Panc1 (cell line): ENCODE measurements at regions not wholly inside any gene's neighbourhood (a gene's known extent, or its start where the extent isn't known, plus 50 kb on each side); places are given as distances from the start of the nearest gene placed in this dataset.
"Not testable (repeated sequence)": the region's sequence is repeated elsewhere in the genome, so short reads cannot be mapped to it uniquely, and the experiment has no call there.

Source experiments
- POLR2AphosphoS5 ChIP-seq: IDR thresholded peaks from 2 replicates; pipeline ENCODE4 v1.6.1; 2012; ENCODE audit warnings: mild to moderate bottlenecking, low read depth, low read length, moderate library complexity
- REST ChIP-seq, 2 experiments: IDR thresholded peaks; 2 replicates each; pipeline ENCODE4 v1.6.1; 2011 to 2012; ENCODE audit warnings: low read depth in 2 of 2, control low read depth in 1 of 2, low read length in 1 of 2, mild to moderate bottlenecking in 1 of 2, moderate library complexity in 1 of 2; ENCODE audit not compliant: insufficient read depth in 1 of 2
- SIN3A ChIP-seq: IDR thresholded peaks from 2 replicates; pipeline ENCODE4 v1.6.1; 2012; ENCODE audit warnings: low read depth, mild to moderate bottlenecking, low read length, moderate library complexity, borderline replicate concordance; ENCODE audit not compliant: insufficient read depth
- TF ChIP-seq, protein P1 (sequence below): fragments of 450-650 bp; IDR thresholded peaks from 2 replicates; pipeline ENCODE4 v1.5.1; 2017; ENCODE audit warnings: mild to moderate bottlenecking

GRCh38 chr20:30728271-30728885 is 529.1 kb upstream of the DEFB115 start:
- TF ChIP-seq SIN3A; POLR2AphosphoS5; REST (IDR thresholded peaks at IDR 0.05; ENCODE audit: insufficient read depth in 1 of 2, low read depth in 2 of 2, low read length in 1 of 2): not testable (repeated sequence)
- TF ChIP-seq, protein P1, sequence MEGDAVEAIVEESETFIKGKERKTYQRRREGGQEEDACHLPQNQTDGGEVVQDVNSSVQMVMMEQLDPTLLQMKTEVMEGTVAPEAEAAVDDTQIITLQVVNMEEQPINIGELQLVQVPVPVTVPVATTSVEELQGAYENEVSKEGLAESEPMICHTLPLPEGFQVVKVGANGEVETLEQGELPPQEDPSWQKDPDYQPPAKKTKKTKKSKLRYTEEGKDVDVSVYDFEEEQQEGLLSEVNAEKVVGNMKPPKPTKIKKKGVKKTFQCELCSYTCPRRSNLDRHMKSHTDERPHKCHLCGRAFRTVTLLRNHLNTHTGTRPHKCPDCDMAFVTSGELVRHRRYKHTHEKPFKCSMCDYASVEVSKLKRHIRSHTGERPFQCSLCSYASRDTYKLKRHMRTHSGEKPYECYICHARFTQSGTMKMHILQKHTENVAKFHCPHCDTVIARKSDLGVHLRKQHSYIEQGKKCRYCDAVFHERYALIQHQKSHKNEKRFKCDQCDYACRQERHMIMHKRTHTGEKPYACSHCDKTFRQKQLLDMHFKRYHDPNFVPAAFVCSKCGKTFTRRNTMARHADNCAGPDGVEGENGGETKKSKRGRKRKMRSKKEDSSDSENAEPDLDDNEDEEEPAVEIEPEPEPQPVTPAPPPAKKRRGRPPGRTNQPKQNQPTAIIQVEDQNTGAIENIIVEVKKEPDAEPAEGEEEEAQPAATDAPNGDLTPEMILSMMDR, result not testable (repeated sequence)
